A673 (cell line): ENCODE measurements at regions not wholly inside any gene's neighbourhood (a gene's known extent, or its start where the extent isn't known, plus 50 kb on each side); places are given as distances from the start of the nearest gene placed in this dataset.

Source experiments
- BruUV-seq: library from RNA; stranded (reverse); fragments of 400-500 nt; replicated peaks from 2 replicates; lab custom pipeline; 2021; lab: Mats Ljungman, UMichigan
- CTCF ChIA-PET: fragments of 300-600 bp; sonication (Branson Sonifier 250); formaldehyde crosslinking; loops from one replicate; lab custom pipeline; 2022; ENCODE audit warnings: antibody characterized with exemption; lab: Charles Lee
- POLR2A ChIA-PET: fragments of 300-600 bp; sonication (Branson Sonifier 250); formaldehyde crosslinking; loops from one replicate; lab custom pipeline; 2022; ENCODE audit warnings: antibody characterized with exemption; ENCODE audit not compliant: low non-redundant PET; lab: Charles Lee
- DNase-seq: peaks from one replicate; pipeline ENCODE4 v3.0.0-alpha.2; 2015; ENCODE audit warnings: low spot score
- H3K27ac ChIP-seq: fragments of 200-600 bp; sonication (generic); 2 replicates; pipeline ENCODE4 v1.5.1; 2016; ENCODE audit warnings: mixed run types, low read depth, mild to moderate bottlenecking, mixed read lengths, antibody characterized with exemption, low read length; ENCODE audit not compliant: poor library complexity, severe bottlenecking
- H3K27me3 ChIP-seq: fragments of 200-600 bp; sonication (generic); replicated peaks from 2 replicates; pipeline ENCODE4 v1.6.1; 2017; ENCODE audit warnings: mixed run types, low read depth, mild to moderate bottlenecking, mixed read lengths, antibody characterized with exemption, low read length; ENCODE audit not compliant: insufficient read depth, poor library complexity
- H3K36me3 ChIP-seq: fragments of 200-600 bp; sonication (generic); 2 replicates; pipeline ENCODE4 v1.6.1; 2016; ENCODE audit warnings: mixed run types, mild to moderate bottlenecking, mixed read lengths, antibody characterized with exemption, low read length; ENCODE audit not compliant: insufficient read depth, poor library complexity, severe bottlenecking
- H3K4me1 ChIP-seq: fragments of 200-600 bp; sonication (generic); 2 replicates; pipeline ENCODE4 v1.6.1; 2017; ENCODE audit warnings: mixed run types, mild to moderate bottlenecking, mixed read lengths, antibody characterized with exemption, low read length; ENCODE audit not compliant: insufficient read depth, poor library complexity, severe bottlenecking
- H3K4me3 ChIP-seq: fragments of 200-600 bp; sonication (generic); 2 replicates; pipeline ENCODE4 v1.5.1; 2016; ENCODE audit warnings: low read depth, mixed run types, mild to moderate bottlenecking, mixed read lengths, low read length; ENCODE audit not compliant: poor library complexity, severe bottlenecking
- H3K9me3 ChIP-seq: fragments of 200-600 bp; sonication (generic); 2 replicates; pipeline ENCODE4 v1.6.1; 2016; ENCODE audit warnings: mixed run types, low read depth, mild to moderate bottlenecking, mixed read lengths, antibody characterized with exemption, low read length; ENCODE audit not compliant: poor library complexity, severe bottlenecking
- CTCF ChIP-seq: fragments of 300-800, 200-600 bp; sonication (generic); conservative IDR thresholded peaks from 2 replicates; pipeline ENCODE4 v1.5.1; 2017; ENCODE audit warnings: low read depth, mild to moderate bottlenecking, antibody characterized with exemption, low read length, moderate library complexity, mixed read lengths
- EZH2 ChIP-seq: fragments of 200-600 bp; sonication (generic); IDR thresholded peaks from 2 replicates; pipeline ENCODE4 v1.6.1; 2017; ENCODE audit warnings: borderline replicate concordance, low read depth, mild to moderate bottlenecking, mixed read lengths, antibody characterized with exemption, low read length; ENCODE audit not compliant: poor library complexity, severe bottlenecking
- intact Hi-C: fragments of 100-400 bp; cut with micrococcal nuclease; formaldehyde crosslinking; loops from one replicate; pipeline ENCODE4 v1.10.0; 2022; ENCODE audit not compliant: unreplicated experiment

DNA sequence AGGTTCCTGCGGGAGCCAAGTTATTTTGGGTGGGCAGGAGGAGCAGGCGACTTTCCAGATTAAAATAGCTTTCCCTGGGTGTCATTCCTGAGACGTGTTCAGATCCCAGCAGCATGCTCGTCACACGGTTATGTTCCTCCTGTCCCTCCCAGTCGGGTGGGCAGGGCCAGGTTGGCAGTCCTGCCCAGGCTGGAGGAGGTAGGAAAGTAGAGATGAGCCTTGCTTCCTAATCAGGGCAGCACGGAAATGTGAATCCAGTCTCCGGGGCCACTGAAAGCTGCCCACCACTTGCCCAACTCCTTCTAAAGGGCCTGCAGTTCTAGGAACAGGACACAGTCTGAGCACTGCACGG, 137.0 kb downstream of the MRPL14 start:
- H3K4me1 ChIP-seq: peaks cover 8% of the 10 kb centered on the region
- intact Hi-C loops: no loop called here
- no peak for DNase-seq
- ChIA-PET POLR2A (no interaction called here), CTCF (no interaction called here)
- no peak overlapping the region for H3K27ac ChIP-seq
- H3K9me3 ChIP-seq: no peaks in the 10 kb centered on the region
- TF ChIP-seq CTCF (no peak), EZH2 (no peak)
- BruUV-seq: no TSS peak
- no peak overlapping the region for H3K4me3 ChIP-seq
- H3K27me3 ChIP-seq: no peaks in the 10 kb centered on the region
- H3K36me3 ChIP-seq: no peaks in the 10 kb centered on the region

GRCh38 chr6:43989581-43990146, 137.6 kb downstream of the MRPL14 start:
- no peak for DNase-seq
- TF ChIP-seq EZH2: no peak
- no peak for TF ChIP-seq CTCF
- intact Hi-C loops: no loop called here
- Histone ChIP-seq H3K4me1 (peaks cover 8% of the 10 kb centered on the region), H3K9me3 (no peaks in the 10 kb centered on the region), H3K27me3 (no peaks in the 10 kb centered on the region), H3K27ac (no peak overlapping the region), H3K4me3 (no peak overlapping the region), H3K36me3 (no peaks in the 10 kb centered on the region)
- POLR2A ChIA-PET: no interaction called here
- BruUV-seq: no TSS peak
- CTCF ChIA-PET: no interaction called here

DNA sequence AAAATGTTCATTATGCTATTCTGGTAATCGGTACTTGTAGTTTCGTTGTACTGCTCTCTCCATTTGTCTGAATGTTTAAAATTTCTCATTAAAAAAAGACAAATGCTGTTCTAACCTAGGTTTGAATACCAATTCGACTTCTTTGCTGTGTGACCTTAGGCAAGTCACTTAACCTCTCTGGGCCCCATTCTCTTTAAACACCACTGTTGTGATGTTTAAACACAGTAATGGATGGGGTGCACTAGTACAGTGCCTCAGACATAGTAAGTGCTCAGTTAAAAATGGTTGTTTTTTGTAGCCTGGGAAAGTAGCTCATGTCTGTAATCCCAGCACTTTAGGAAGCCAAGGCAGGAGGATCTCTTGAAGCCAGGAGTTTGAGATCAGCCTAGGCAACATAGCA, 138.5 kb downstream of the MRPL14 start:
- POLR2A ChIA-PET: no interaction called here
- peaks cover 8% of the 10 kb centered on the region for H3K4me1 ChIP-seq

More for the DNA sequence above, 138.5 kb downstream of the MRPL14 start:
- TF ChIP-seq CTCF (no peak), EZH2 (no peak)
- no TSS peak for BruUV-seq
- intact Hi-C loops: no loop called here
- Histone ChIP-seq H3K27ac (no peak overlapping the region), H3K27me3 (no peaks in the 10 kb centered on the region), H3K4me3 (no peak overlapping the region), H3K9me3 (no peaks in the 10 kb centered on the region), H3K36me3 (no peaks in the 10 kb centered on the region)
- CTCF ChIA-PET: no interaction called here
- DNase-seq: no peak
